ENCODE measurements at regions not wholly inside any gene's neighbourhood (a gene's known extent, or its start where the extent isn't known, plus 50 kb on each side); places are given as distances from the start of the nearest gene placed in this dataset.

GRCh38 chr3:13130464-13131193 lies 57.4 kb upstream of the IQSEC1 start:
- 80 to 81% methylated on average over 3 of the region's 3 CpGs for WGBS, 2 donors
- no peak for DNase-seq (ENCODE audit: low spot score in 2 of 2)
- no peaks in the 10 kb centered on the region for H3K9me3 ChIP-seq
- no peaks in the 10 kb centered on the region for H3K4me1 ChIP-seq
- H3K27me3 ChIP-seq = no peaks in the 10 kb centered on the region
- H3K27ac ChIP-seq = no peak overlapping the region
- H3K36me3 ChIP-seq = no peaks in the 10 kb centered on the region
- no peak overlapping the region for H3K4me3 ChIP-seq
- TF ChIP-seq POLR2A (IDR thresholded peaks at IDR 0.05) (no peak), CTCF (IDR thresholded peaks at IDR 0.05) (no peak), EP300 (IDR thresholded peaks at IDR 0.05) (no peak)

- Histone ChIP-seq H3K4me1 (no peaks in the 10 kb centered on the region), H3K36me3 (no peaks in the 10 kb centered on the region), H3K27ac (no peak overlapping the region), H3K27me3 (no peaks in the 10 kb centered on the region), H3K9me3 (no peaks in the 10 kb centered on the region), H3K4me3 (no peak overlapping the region)
- TF ChIP-seq EP300 (IDR thresholded peaks at IDR 0.05) (no peak), POLR2A (IDR thresholded peaks at IDR 0.05) (no peak), CTCF (IDR thresholded peaks at IDR 0.05) (no peak)
- no peak for DNase-seq (ENCODE audit: low spot score in 2 of 2)
- WGBS, 2 donors = 81 to 83% methylated on average over 13 of the region's 13 CpGs
Measured at GRCh38 chr3:13125092-13126015, 52.1 kb upstream of the IQSEC1 start.

GRCh38 chr3:13124631-13125030 lies 51.4 kb upstream of the IQSEC1 start:
- 80 to 81% methylated on average over 7 to 11 of the region's 11 CpGs for WGBS, 2 donors
- Histone ChIP-seq H3K4me1 (no peaks in the 10 kb centered on the region), H3K27ac (no peak overlapping the region), H3K4me3 (no peak overlapping the region), H3K9me3 (no peaks in the 10 kb centered on the region), H3K36me3 (no peaks in the 10 kb centered on the region), H3K27me3 (no peaks in the 10 kb centered on the region)
- TF ChIP-seq POLR2A (IDR thresholded peaks at IDR 0.05) (no peak), CTCF (IDR thresholded peaks at IDR 0.05) (no peak), EP300 (IDR thresholded peaks at IDR 0.05) (no peak)
- no peak for DNase-seq (ENCODE audit: low spot score in 2 of 2)

GRCh38 chr3:13123765-13124164 lies 50.5 kb upstream of the IQSEC1 start:
- 79 to 83% methylated on average over 11 of the region's 11 CpGs for WGBS, 2 donors
- Histone ChIP-seq H3K4me1 (no peaks in the 10 kb centered on the region), H3K9me3 (no peaks in the 10 kb centered on the region), H3K27me3 (no peaks in the 10 kb centered on the region), H3K4me3 (no peak overlapping the region), H3K27ac (no peak overlapping the region), H3K36me3 (no peaks in the 10 kb centered on the region)
- no peak for TF ChIP-seq POLR2A (IDR thresholded peaks at IDR 0.05)
- no peak for TF ChIP-seq CTCF (IDR thresholded peaks at IDR 0.05)
- no peak for TF ChIP-seq EP300 (IDR thresholded peaks at IDR 0.05)
- no peak for DNase-seq (ENCODE audit: low spot score in 2 of 2)
